ENCODE measurements at regions not wholly inside any gene's neighbourhood (a gene's known extent, or its start where the extent isn't known, plus 50 kb on each side); places are given as distances from the start of the nearest gene placed in this dataset.

DNA sequence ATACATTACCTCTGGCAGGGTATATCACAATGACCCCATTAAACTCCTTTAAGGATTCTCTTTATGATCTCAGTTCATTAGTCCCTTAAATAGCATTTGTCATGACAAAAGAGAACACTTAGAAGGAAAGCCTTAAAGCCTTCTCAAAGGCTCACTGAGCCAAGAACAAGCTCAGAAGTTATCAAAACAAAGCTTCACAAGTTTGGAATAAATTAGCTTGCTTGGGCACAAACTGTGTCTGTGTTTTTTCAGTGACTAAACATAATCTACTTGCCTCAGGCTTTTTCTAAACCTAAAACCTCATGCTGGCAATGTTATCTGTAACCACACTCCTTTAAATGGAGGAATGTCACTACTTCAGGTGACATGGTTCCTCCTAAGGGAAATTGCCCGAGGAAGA, 1114.9 kb upstream of the C9orf72 start:
- ChIA-PET CTCF (ENCODE audit: low intra/inter-chr PET ratio) (no interaction called here), POLR2A (no interaction called here)
- Histone ChIP-seq H3K79me2 (ENCODE audit: control insufficient read depth, insufficient read depth, low read length) (no peaks in the 10 kb centered on the region), H3K27me3 (ENCODE audit: control insufficient read depth in 2 of 2, insufficient read depth in 2 of 2, low read length in 2 of 2) (no peaks in the 10 kb centered on the region), H3K4me3 (no peak overlapping the region), H4K20me1 (replicated peaks; ENCODE audit: control insufficient read depth, insufficient read depth, low read length) (no peaks in the 10 kb centered on the region), H3K27ac (ENCODE audit: extremely low read depth, low read depth, low read length) (no peak overlapping the region), H2AFZ (ENCODE audit: low read depth, low read length) (no peak overlapping the region), H3K36me3 (ENCODE audit: control insufficient read depth, insufficient read depth, low read length) (no peaks in the 10 kb centered on the region), H3K4me2 (ENCODE audit: insufficient read depth, low read length) (no peak overlapping the region), H3K9ac (ENCODE audit: insufficient read depth in 1 of 2, low read depth in 2 of 2, low read length in 2 of 2) (no peak overlapping the region), H3K9me1 (ENCODE audit: control insufficient read depth, insufficient read depth, low read length) (no peaks in the 10 kb centered on the region), H3K9me3 (replicated peaks; ENCODE audit: control insufficient read depth, insufficient read depth, low read depth, low read length) (no peaks in the 10 kb centered on the region), H3K4me1 (replicated peaks in 1 of 2; ENCODE audit: control insufficient read depth in 2 of 2, insufficient read depth in 2 of 2, low read length in 2 of 2) (no peaks in the 10 kb centered on the region)
- WGBS (ENCODE audit: insufficient coverage, low coverage, missing lambda C conversion rate): no CpG with 5 or more reads among the region's 1 CpG
- DNase-seq (ENCODE audit: extremely low read depth in 1 of 4, low spot score in 3 of 4) (no peak), FAIRE-seq (no peak), ATAC-seq (no peak)
- intact Hi-C loops (cut with micrococcal nuclease) (no loop called here), in situ Hi-C loops (cut with MboI) (no loop called here)
- TF ChIP-seq, protein P1, sequence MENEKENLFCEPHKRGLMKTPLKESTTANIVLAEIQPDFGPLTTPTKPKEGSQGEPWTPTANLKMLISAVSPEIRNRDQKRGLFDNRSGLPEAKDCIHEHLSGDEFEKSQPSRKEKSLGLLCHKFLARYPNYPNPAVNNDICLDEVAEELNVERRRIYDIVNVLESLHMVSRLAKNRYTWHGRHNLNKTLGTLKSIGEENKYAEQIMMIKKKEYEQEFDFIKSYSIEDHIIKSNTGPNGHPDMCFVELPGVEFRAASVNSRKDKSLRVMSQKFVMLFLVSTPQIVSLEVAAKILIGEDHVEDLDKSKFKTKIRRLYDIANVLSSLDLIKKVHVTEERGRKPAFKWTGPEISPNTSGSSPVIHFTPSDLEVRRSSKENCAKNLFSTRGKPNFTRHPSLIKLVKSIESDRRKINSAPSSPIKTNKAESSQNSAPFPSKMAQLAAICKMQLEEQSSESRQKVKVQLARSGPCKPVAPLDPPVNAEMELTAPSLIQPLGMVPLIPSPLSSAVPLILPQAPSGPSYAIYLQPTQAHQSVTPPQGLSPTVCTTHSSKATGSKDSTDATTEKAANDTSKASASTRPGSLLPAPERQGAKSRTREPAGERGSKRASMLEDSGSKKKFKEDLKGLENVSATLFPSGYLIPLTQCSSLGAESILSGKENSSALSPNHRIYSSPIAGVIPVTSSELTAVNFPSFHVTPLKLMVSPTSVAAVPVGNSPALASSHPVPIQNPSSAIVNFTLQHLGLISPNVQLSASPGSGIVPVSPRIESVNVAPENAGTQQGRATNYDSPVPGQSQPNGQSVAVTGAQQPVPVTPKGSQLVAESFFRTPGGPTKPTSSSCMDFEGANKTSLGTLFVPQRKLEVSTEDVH (IDR thresholded peaks at IDR 0.05; ENCODE audit: low read depth, partially characterized antibody): no peak
- TF ChIP-seq CSDE1 (IDR thresholded peaks at IDR 0.05): no peak
- no TSS peak for BruUV-seq (replicated peaks)

GRCh38 chr9:28692012-28692411, 1118.7 kb upstream of the C9orf72 start:
- H3K4me2 ChIP-seq (ENCODE audit: insufficient read depth, low read length): no peak overlapping the region
- H3K4me3 ChIP-seq: no peak overlapping the region
- H3K9me1 ChIP-seq (ENCODE audit: control insufficient read depth, insufficient read depth, low read length): no peaks in the 10 kb centered on the region
- CTCF ChIA-PET (ENCODE audit: low intra/inter-chr PET ratio): no interaction called here
- H3K27me3 ChIP-seq (ENCODE audit: control insufficient read depth in 2 of 2, insufficient read depth in 2 of 2, low read length in 2 of 2): no peaks in the 10 kb centered on the region
- no CpG with 5 or more reads among the region's 8 CpGs for WGBS (ENCODE audit: insufficient coverage, low coverage, missing lambda C conversion rate)
- H2AFZ ChIP-seq (ENCODE audit: low read depth, low read length): no peak overlapping the region
- DNase-seq (ENCODE audit: extremely low read depth in 1 of 4, low spot score in 3 of 4): no peak
- H3K36me3 ChIP-seq (ENCODE audit: control insufficient read depth, insufficient read depth, low read length): no peaks in the 10 kb centered on the region
- POLR2A ChIA-PET: no interaction called here
- no peak for TF ChIP-seq GABPA (tag; conservative IDR thresholded peaks at IDR 0.05; ENCODE audit: low read depth)
- no peak for FAIRE-seq
- H3K9ac ChIP-seq (ENCODE audit: insufficient read depth in 1 of 2, low read depth in 2 of 2, low read length in 2 of 2): no peak overlapping the region
- H3K9me3 ChIP-seq (replicated peaks; ENCODE audit: control insufficient read depth, insufficient read depth, low read depth, low read length): no peaks in the 10 kb centered on the region
- intact Hi-C loops (cut with micrococcal nuclease) (no loop called here), in situ Hi-C loops (cut with MboI) (no loop called here)
- no peaks in the 10 kb centered on the region for H3K4me1 ChIP-seq (replicated peaks in 1 of 2; ENCODE audit: control insufficient read depth in 2 of 2, insufficient read depth in 2 of 2, low read length in 2 of 2)
- no peaks in the 10 kb centered on the region for H3K79me2 ChIP-seq (ENCODE audit: control insufficient read depth, insufficient read depth, low read length)
- no peaks in the 10 kb centered on the region for H4K20me1 ChIP-seq (replicated peaks; ENCODE audit: control insufficient read depth, insufficient read depth, low read length)
- ATAC-seq: no peak
- no TSS peak for BruUV-seq (replicated peaks)
- no peak overlapping the region for H3K27ac ChIP-seq (ENCODE audit: extremely low read depth, low read depth, low read length)

Data from K562 (cell line).